ENCODE measurements at regions not wholly inside any gene's neighbourhood (a gene's known extent, or its start where the extent isn't known, plus 50 kb on each side); places are given as distances from the start of the nearest gene placed in this dataset.

DNA sequence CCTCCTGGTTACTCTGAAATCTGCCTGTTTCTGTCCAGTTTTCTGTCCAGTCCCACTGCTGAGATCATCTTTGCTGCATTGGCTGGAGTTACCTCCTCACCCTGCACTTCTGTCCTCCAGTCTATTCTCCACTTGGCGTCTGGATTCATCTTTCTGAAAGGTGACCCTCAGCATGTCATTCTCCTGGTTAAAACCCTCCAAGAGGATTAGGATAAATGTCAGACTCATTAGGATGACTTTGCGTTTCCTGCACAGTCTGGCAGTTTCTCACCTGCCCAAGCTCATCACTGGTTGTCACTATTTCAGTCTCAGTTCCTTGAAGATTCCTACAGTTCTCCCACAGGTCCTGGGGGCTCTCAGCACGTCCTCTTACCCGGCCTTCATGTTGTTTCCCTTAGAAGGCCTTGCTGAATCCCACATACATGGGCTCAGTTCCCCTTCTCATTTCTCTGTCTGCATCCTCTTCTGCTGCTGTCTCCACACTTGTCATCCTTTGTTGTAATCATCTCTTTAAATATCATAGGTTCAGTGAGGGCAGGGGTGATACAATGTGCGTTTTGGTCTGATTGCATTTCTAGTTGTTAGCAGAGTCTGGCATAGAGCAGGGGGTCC lies 374.8 kb downstream of the QKI start:
- TF ChIP-seq, protein P1, sequence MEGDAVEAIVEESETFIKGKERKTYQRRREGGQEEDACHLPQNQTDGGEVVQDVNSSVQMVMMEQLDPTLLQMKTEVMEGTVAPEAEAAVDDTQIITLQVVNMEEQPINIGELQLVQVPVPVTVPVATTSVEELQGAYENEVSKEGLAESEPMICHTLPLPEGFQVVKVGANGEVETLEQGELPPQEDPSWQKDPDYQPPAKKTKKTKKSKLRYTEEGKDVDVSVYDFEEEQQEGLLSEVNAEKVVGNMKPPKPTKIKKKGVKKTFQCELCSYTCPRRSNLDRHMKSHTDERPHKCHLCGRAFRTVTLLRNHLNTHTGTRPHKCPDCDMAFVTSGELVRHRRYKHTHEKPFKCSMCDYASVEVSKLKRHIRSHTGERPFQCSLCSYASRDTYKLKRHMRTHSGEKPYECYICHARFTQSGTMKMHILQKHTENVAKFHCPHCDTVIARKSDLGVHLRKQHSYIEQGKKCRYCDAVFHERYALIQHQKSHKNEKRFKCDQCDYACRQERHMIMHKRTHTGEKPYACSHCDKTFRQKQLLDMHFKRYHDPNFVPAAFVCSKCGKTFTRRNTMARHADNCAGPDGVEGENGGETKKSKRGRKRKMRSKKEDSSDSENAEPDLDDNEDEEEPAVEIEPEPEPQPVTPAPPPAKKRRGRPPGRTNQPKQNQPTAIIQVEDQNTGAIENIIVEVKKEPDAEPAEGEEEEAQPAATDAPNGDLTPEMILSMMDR (IDR thresholded peaks at IDR 0.05): no peak
- no peak for TF ChIP-seq POLR2A (IDR thresholded peaks at IDR 0.05)
- no peak for TF ChIP-seq EP300 (IDR thresholded peaks at IDR 0.05)

All from tibial nerve (tissue), 4 donors.